ENCODE measurements at regions not wholly inside any gene's neighbourhood (a gene's known extent, or its start where the extent isn't known, plus 50 kb on each side); places are given as distances from the start of the nearest gene placed in this dataset.

GRCh38 chr14:85711620-85712019 is 181.7 kb downstream of the FLRT2 start:
- Mint-ChIP-seq H3K4me1 (ENCODE audit: low read depth) (no peaks in the 10 kb centered on the region), H3K27ac (no peak overlapping the region), H3K9me3 (peaks cover 4% of the 10 kb centered on the region; the same call in 1 of the 2 replicates), H3K27me3 (ENCODE audit: insufficient read depth) (0 out of 2 replicates have a peak, but pooled peaks cover 2% of the 10 kb centered on the region), H3K4me3 (no peak overlapping the region), H3K36me3 (ENCODE audit: low read depth) (no peaks in the 10 kb centered on the region)
- no peak for DNase-seq
- TF ChIP-seq, protein P1, sequence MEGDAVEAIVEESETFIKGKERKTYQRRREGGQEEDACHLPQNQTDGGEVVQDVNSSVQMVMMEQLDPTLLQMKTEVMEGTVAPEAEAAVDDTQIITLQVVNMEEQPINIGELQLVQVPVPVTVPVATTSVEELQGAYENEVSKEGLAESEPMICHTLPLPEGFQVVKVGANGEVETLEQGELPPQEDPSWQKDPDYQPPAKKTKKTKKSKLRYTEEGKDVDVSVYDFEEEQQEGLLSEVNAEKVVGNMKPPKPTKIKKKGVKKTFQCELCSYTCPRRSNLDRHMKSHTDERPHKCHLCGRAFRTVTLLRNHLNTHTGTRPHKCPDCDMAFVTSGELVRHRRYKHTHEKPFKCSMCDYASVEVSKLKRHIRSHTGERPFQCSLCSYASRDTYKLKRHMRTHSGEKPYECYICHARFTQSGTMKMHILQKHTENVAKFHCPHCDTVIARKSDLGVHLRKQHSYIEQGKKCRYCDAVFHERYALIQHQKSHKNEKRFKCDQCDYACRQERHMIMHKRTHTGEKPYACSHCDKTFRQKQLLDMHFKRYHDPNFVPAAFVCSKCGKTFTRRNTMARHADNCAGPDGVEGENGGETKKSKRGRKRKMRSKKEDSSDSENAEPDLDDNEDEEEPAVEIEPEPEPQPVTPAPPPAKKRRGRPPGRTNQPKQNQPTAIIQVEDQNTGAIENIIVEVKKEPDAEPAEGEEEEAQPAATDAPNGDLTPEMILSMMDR (IDR thresholded peaks at IDR 0.05): no peak
